Cortex of kidney (tissue), 1 donor: ENCODE measurements at regions not wholly inside any gene's neighbourhood (a gene's known extent, or its start where the extent isn't known, plus 50 kb on each side); places are given as distances from the start of the nearest gene placed in this dataset.
"Not testable (repeated sequence)": the region's sequence is repeated elsewhere in the genome, so short reads cannot be mapped to it uniquely, and the experiment has no call there.

ENCODE experiments used
- DNase-seq: peaks from one replicate; lab custom pipeline; 2025; lab: John Stamatoyannopoulos, UW

DNA sequence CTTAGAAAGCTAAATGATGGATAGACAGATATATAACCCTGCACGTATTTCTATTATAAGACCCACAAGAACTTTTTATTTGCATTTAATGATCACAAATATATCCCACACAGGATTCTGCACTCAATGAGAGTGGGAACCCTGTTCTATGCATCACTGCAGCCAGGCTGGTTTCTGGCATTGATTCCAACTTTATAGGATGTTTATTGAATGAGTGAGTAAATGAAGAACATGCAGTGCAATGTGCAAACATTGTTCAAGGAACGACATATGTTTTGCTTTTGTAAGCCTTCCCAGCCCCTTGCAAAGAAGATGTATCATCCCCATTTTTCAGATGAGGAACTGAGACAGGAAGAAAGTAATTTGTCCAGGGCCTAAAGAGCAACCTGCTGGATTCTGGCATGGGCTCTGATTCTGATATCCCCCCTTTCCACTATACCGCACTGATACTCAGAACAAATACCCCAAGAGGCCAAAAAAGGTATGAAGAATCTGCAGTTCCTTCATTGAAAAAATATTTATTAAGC lies 246.3 kb downstream of the LACC1 start:
- no peak for DNase-seq

DNA sequence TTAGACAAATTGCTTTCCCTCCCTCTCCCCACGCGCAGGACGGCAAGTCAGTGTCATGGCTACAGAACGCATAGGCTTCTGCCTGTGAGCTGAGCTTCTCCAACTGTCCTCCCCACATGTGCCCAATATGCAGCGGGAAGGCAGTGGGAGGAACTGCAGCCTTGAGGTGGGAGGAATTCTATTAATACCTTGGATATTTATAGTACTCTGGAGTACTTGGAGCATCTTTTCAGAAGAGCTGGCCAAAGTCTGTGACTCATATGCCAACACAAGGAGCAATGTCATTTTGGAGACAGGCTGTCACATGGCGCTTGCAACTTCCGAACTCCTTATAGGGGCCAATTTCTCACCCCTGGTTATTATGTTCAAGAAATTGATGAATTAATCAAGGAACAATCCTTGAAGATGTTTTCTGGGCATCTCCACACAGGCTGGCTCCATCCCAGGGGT lies 245.0 kb upstream of the SERP2 start:
- no peak for DNase-seq

GRCh38 chr13:44129418-44129817 lies 244.2 kb upstream of the SERP2 start:
- no peak for DNase-seq

DNA sequence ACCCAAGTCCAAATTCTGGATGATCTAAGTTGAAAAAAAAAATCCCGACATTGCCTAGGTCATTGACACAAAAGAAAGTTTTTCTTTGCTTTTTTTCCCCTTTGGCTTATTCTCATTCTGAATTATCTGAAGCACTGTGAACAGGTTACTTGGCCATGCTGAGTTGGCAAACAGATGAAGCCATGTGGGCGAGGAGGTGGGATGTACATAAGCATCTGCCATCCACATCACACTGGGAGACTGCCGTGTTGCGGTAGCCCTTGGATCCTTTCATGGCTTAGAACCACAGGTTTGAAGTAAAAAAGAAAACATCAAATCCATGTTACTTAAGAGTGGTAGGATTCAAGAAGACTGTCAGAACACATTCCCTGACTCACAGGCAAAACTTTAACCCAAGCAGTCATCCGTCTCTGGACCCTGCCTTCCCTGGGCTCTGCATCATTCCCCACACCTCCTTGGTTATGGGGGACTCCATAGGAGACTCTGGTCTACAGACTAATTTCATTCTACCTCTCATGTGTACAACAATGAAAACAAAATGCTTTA lies 242.5 kb upstream of the SERP2 start:
- DNase-seq, result no peak

GRCh38 chr13:44132710-44133109 lies 240.9 kb upstream of the SERP2 start:
- DNase-seq, result no peak

GRCh38 chr13:44133626-44134025 lies 240.0 kb upstream of the SERP2 start:
- no peak for DNase-seq

DNA sequence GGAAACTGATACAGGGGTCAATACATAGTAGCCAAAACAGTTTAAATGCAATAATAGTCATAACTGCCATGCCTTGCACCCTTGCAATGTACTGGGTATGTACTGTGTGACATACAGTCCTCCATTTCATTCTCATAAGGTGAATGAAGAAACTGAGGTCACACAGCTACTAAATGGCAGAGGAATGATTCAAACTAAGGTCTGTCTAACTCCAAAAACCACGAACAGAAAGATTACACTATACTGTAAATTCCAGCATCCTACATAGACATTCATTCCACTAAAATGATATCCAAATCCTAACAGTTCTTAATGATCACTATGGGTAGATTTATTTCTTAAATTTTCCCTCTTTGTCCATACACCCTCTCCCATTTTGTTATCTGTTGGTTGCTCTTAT lies 238.1 kb upstream of the SERP2 start:
- DNase-seq, result no peak

- no peak for DNase-seq
Observed at GRCh38 chr13:44136696-44137268, 236.8 kb upstream of the SERP2 start.

DNA sequence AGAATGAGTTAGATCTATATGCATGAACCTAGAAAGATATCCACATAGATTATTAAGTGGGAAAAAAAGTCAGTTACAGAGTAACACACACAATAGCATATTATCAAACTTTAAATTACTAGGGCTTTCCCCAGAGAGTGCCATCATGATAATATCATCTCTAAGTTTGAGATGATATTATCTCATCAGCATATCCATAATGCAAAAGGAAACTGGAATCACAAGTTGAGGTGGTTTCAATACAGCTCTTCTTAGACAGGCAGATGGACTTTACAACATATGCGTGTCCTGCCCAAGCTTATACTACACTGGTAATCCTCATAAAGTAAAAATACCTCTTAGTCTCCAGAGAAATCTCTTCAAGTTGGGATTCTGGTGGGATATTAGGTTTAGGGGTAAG lies 236.2 kb upstream of the SERP2 start:
- no peak for DNase-seq

DNA sequence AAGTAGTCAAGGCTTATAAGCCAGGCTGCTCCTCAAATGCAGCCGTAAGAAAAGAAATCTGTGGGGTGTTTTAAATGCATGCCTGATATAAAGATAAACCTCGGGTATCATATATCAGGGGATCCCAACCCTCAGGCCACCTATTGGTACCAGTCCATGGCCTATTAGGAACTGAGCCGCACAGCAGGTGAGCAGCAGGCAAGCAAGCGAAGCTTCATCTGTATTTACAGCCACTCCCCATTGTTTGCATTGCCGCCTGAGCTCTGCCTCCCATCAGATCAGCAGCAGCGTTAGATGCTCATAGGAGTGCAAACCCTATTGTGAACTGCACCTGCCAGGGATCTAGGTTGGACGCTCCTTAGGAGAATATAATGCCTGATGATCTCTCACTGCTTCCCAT lies 233.5 kb upstream of the SERP2 start:
- no peak for DNase-seq

GRCh38 chr13:44140888-44141724 lies 232.5 kb upstream of the SERP2 start:
- no peak for DNase-seq

GRCh38 chr13:44141725-44142539 lies 231.7 kb upstream of the SERP2 start:
- peak; percentile 73 for DNase-seq

GRCh38 chr13:44142540-44142867 lies 231.1 kb upstream of the SERP2 start:
- no peak for DNase-seq

DNA sequence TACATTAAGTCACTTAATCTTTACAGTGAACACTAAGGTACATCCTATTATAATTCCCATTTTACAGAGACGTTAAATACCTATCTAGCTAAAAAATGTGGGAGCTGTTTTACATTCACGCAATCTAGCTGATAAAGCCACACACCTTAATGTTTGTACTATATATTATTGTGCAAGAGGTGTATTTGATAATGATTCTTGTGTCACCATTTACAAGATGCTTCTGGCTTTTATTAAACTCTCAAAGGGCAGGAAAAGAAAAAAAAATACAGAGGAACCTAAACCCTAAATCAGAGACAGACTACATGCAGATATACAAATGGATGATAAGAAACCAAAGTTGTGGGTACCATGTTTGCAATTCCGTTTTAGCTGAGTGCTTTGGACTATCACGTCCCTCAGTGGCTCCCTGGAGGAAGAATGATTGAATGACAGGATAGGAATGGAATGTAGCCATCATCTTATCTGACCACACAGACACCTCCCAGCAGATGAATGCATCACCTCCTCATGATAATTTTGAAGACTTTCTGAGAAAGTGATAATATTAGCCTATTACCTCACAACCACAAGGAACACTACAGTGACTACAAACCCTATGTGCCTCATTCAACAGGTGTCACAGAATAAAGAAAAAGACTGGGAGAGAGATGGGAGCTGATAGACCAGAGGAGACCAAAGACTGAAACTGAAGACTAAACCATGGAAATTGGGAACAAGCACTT lies 230.5 kb upstream of the SERP2 start:
- no peak for DNase-seq

DNA sequence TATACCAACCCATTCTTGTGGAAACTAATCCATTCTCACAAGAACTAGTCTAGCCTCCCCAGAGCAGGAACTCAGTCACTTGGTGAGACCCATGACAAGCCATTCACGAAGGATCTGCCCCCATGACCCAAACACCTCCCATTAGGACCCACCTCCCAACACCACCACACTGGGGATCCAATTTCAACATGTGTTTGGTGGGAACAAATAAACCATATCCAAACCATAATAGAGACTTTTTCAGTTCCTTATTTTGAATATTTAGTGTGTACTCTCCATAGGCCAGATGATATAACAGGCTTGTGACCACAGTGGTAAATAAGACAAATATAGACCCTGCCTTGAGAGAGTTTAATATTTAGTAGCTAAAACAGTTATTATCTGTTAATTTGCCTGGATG lies 227.5 kb upstream of the SERP2 start:
- DNase-seq, result no peak

DNA sequence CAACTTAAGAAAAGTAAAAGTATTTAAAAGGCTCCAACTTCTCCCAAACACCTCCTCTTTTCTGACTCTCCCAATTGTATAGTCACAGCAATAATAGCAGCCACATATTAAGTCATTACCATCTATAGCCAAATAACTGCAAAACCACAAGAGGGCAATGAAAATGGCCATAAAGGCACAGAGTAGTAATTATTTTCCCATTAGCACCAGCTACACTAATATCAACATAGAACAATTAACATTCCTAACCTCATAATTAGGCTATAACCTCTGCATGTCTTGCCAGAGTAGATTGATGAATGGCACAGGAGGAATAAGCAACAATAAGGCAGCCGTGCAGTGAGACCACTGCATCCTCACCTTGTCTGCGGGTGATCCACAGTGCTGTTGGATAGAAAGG lies 226.4 kb upstream of the SERP2 start:
- DNase-seq, result no peak

DNA sequence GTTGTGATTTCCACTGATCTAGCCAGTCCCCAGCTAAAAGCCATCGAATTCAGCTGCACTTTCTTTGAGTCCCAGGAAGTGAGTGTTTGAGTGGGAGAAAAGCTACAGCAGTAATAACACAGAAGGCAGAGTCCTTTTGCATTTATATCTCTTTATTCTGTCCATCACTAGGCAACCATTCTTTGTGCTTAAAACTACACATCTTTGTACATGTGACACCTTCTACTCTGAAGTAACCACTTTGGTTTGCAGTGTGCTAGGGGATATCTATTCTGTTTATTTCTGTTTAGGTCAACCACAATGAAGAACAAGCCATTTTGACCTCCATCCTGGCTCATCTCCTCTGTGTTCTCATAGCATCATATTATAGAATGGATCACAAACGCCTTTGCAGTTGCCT lies 226.0 kb upstream of the SERP2 start:
- DNase-seq, result no peak

- no peak for DNase-seq
Observed at GRCh38 chr13:44148159-44148914, 225.3 kb upstream of the SERP2 start.

DNA sequence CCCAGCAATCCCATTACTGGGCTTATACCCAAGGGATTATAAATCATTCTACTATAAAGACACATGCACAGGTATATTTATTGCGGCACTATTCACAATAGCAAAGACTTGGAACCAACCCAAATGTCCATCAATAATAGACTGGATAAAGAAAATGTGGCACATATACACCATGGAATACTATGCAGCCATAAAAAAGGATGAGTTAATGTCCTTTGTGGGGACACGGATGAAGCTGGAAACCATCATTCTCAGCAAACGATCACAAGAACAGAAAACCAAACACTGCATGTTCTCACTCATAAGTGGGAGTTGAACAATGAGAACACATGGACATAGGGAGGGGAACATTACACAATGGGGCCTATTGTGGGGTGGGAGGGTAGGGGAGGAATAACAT lies 224.4 kb upstream of the SERP2 start:
- DNase-seq, result not testable (repeated sequence)

DNA sequence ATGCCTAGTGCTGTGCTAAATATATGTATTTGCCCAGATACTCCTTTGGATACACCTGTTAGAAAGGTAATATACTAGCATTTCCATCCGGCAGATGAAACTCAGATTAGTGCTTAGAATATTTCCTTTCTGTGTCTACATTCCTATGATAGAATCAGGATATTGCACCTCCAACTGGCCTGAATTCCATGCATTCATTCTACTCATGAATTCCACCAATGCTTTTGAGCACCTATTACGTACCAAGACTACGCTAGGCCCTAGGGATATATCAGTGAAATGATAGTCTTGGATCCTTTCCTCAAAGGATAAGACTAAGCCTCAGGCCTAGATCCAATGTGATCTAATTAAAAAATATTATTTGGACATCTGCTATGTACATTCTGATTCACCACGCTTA lies 223.8 kb upstream of the SERP2 start:
- no peak for DNase-seq

- no peak for DNase-seq
Observed at GRCh38 chr13:44151474-44151873, 222.2 kb upstream of the SERP2 start.
